RWPE2 (cell line): ENCODE measurements at regions not wholly inside any gene's neighbourhood (a gene's known extent, or its start where the extent isn't known, plus 50 kb on each side); places are given as distances from the start of the nearest gene placed in this dataset.

Source experiments
- ATAC-seq: fragments of 200-7000 bp; cut with Tn5 transposase; 3 replicates; pipeline ENCODE4 v1.9.1; 2021; ENCODE audit warnings: low read depth
- DNase-seq: peaks from one replicate; pipeline ENCODE4 v3.0.0-alpha.2; 2020; ENCODE audit warnings: low spot score
- H3K27ac ChIP-seq: fragments of 450-650 bp; 2 replicates; pipeline ENCODE4 v1.5.1; 2017; ENCODE audit warnings: mild to moderate bottlenecking; ENCODE audit not compliant: poor library complexity, severe bottlenecking
- H3K27me3 ChIP-seq: fragments of 250-450 bp; sonication (Bioruptor Pico); 2 replicates; pipeline ENCODE4 v1.5.1; 2021; ENCODE audit warnings: mild to moderate bottlenecking, moderate library complexity; ENCODE audit not compliant: insufficient read depth, poor library complexity, severe bottlenecking
- H3K36me3 ChIP-seq: fragments of 250-450 bp; sonication (Bioruptor Pico); 2 replicates; pipeline ENCODE4 v1.5.1; 2020; ENCODE audit warnings: low read depth, mild to moderate bottlenecking, moderate library complexity
- H3K4me1 ChIP-seq: fragments of 250-450 bp; sonication (Bioruptor Pico); 2 replicates; pipeline ENCODE4 v1.5.1; 2021; ENCODE audit warnings: mild to moderate bottlenecking, moderate library complexity; ENCODE audit not compliant: insufficient read depth, poor library complexity, severe bottlenecking
- H3K4me3 ChIP-seq: fragments of 250-450 bp; sonication (Bioruptor Pico); 2 replicates; pipeline ENCODE4 v1.5.1; 2021; ENCODE audit warnings: mild to moderate bottlenecking, moderate library complexity; ENCODE audit not compliant: severe bottlenecking
- H3K9me3 ChIP-seq: fragments of 250-450 bp; sonication (Bioruptor Pico); 2 replicates; pipeline ENCODE4 v1.5.1; 2021; ENCODE audit warnings: mild to moderate bottlenecking, moderate library complexity; ENCODE audit not compliant: severe bottlenecking
- CTCF ChIP-seq: fragments of 450-650 bp; IDR thresholded peaks from one replicate; pipeline ENCODE4 v1.5.1; 2017; ENCODE audit warnings: mild to moderate bottlenecking, moderate library complexity; ENCODE audit not compliant: poor library complexity, severe bottlenecking

- no peak for TF ChIP-seq CTCF
- Histone ChIP-seq H3K9me3 (no peaks in the 10 kb centered on the region), H3K4me3 (no peak overlapping the region), H3K27me3 (no peaks in the 10 kb centered on the region), H3K27ac (no peak overlapping the region), H3K4me1 (no peaks in the 10 kb centered on the region), H3K36me3 (no peaks in the 10 kb centered on the region)
- no peak for DNase-seq
- ATAC-seq = no peak
Measured at GRCh38 chr7:19248115-19248514, 102.9 kb upstream of the FERD3L start.

- Histone ChIP-seq H3K9me3 (no peaks in the 10 kb centered on the region), H3K27me3 (no peaks in the 10 kb centered on the region), H3K36me3 (no peaks in the 10 kb centered on the region), H3K4me1 (no peaks in the 10 kb centered on the region), H3K4me3 (no peak overlapping the region), H3K27ac (no peak overlapping the region)
- DNase-seq = no peak
- no peak for TF ChIP-seq CTCF
- no peak for ATAC-seq
Measured at GRCh38 chr7:19247017-19247416, 101.8 kb upstream of the FERD3L start.

- no peaks in the 10 kb centered on the region for H3K4me1 ChIP-seq
- no peaks in the 10 kb centered on the region for H3K27me3 ChIP-seq
- H3K36me3 ChIP-seq = no peaks in the 10 kb centered on the region
- ATAC-seq = no peak
- DNase-seq = no peak
- H3K27ac ChIP-seq = no peak overlapping the region
- H3K4me3 ChIP-seq = no peak overlapping the region
- no peaks in the 10 kb centered on the region for H3K9me3 ChIP-seq
- TF ChIP-seq CTCF = no peak
Measured at GRCh38 chr7:19242246-19242645, 97.0 kb upstream of the FERD3L start.

GRCh38 chr7:19239951-19240350, 94.7 kb upstream of the FERD3L start:
- TF ChIP-seq CTCF = no peak
- no peak for DNase-seq
- Histone ChIP-seq H3K27ac (no peak overlapping the region), H3K9me3 (no peaks in the 10 kb centered on the region), H3K4me1 (peaks cover 7% of the 10 kb centered on the region), H3K36me3 (no peaks in the 10 kb centered on the region), H3K4me3 (no peak overlapping the region), H3K27me3 (no peaks in the 10 kb centered on the region)
- ATAC-seq = no peak

- H3K27me3 ChIP-seq = no peaks in the 10 kb centered on the region
Measured at GRCh38 chr7:19235680-19236079, 90.5 kb upstream of the FERD3L start.

More at GRCh38 chr7:19235680-19236079, 90.5 kb upstream of the FERD3L start:
- ATAC-seq = peak; percentile 68
- no peak for TF ChIP-seq CTCF
- peaks cover 7% of the 10 kb centered on the region for H3K4me1 ChIP-seq
- H3K27ac ChIP-seq = no peak overlapping the region
- no peak overlapping the region for H3K4me3 ChIP-seq
- no peaks in the 10 kb centered on the region for H3K9me3 ChIP-seq
- no peaks in the 10 kb centered on the region for H3K36me3 ChIP-seq
- DNase-seq = no peak
